OCI-LY3 (cell line): ENCODE measurements at regions not wholly inside any gene's neighbourhood (a gene's known extent, or its start where the extent isn't known, plus 50 kb on each side); places are given as distances from the start of the nearest gene placed in this dataset.

ENCODE experiments used
- H2AFZ ChIP-seq: fragments of 200-600, 300-600 bp; shearing (Covaris generic); 2 replicates; pipeline ENCODE4 v1.6.0; 2014; ENCODE audit warnings: antibody characterized with exemption, low read depth, low read length
- H3K27ac ChIP-seq: fragments of 200-600, 300-600 bp; sonication (generic); 2 replicates; pipeline ENCODE4 v1.5.1; 2014; ENCODE audit warnings: mild to moderate bottlenecking, low read length, moderate library complexity, mixed read lengths
- H3K27me3 ChIP-seq: fragments of 200-600, 300-600 bp; sonication (generic); 2 replicates; pipeline ENCODE4 v1.6.1; 2014; ENCODE audit warnings: low read depth, low read length, mixed read lengths
- H3K36me3 ChIP-seq: fragments of 200-600, 300-600 bp; sonication (generic); replicated peaks from 2 replicates; pipeline ENCODE3; 2014; ENCODE audit warnings: low read depth, low read length, mixed read lengths
- H3K4me1 ChIP-seq: fragments of 300-600, 200-600 bp; sonication (generic); 2 replicates; pipeline ENCODE4 v1.6.1; 2014; ENCODE audit warnings: low read length, mixed read lengths
- H3K4me2 ChIP-seq: fragments of 200-600, 300-600 bp; sonication (generic); 2 replicates; pipeline ENCODE4 v1.6.1; 2014; ENCODE audit warnings: low read length, mixed read lengths
- H3K4me3 ChIP-seq: fragments of 300-600, 200-600 bp; sonication (generic); 2 replicates; pipeline ENCODE4 v1.5.1; 2014; ENCODE audit warnings: antibody characterized with exemption, mild to moderate bottlenecking, low read length, moderate library complexity
- H3K79me2 ChIP-seq: fragments of 300-600, 200-600 bp; shearing (Covaris generic); 2 replicates; pipeline ENCODE4 v1.6.1; 2014; ENCODE audit warnings: mild to moderate bottlenecking, low read length, mixed read lengths
- H3K9ac ChIP-seq: fragments of 300-600, 200-600 bp; shearing (Covaris generic); 2 replicates; pipeline ENCODE4 v1.6.0; 2014; ENCODE audit warnings: mild to moderate bottlenecking, low read length, moderate library complexity
- H3K9me3 ChIP-seq: fragments of 200-600, 300-600 bp; shearing (Covaris generic); 2 replicates; pipeline ENCODE4 v1.6.1; 2014; ENCODE audit warnings: low read length, mixed read lengths; ENCODE audit not compliant: insufficient read depth
- H4K20me1 ChIP-seq: fragments of 200-600, 300-600 bp; sonication (generic); 2 replicates; pipeline ENCODE4 v1.6.1; 2016; ENCODE audit warnings: low read length, mixed read lengths; ENCODE audit not compliant: insufficient read depth
- CTCF ChIP-seq: fragments of 200-600, 300-600 bp; sonication (generic); IDR thresholded peaks from 2 replicates; pipeline ENCODE4 v1.5.1; 2014; ENCODE audit warnings: antibody characterized with exemption, low read length, low read depth
- EZH2phosphoT487 ChIP-seq: fragments of 200-600 bp; shearing (Covaris generic); IDR thresholded peaks from 2 replicates; pipeline ENCODE4 v1.6.1; 2018; ENCODE audit warnings: antibody characterized with exemption, mixed run types, low read depth

DNA sequence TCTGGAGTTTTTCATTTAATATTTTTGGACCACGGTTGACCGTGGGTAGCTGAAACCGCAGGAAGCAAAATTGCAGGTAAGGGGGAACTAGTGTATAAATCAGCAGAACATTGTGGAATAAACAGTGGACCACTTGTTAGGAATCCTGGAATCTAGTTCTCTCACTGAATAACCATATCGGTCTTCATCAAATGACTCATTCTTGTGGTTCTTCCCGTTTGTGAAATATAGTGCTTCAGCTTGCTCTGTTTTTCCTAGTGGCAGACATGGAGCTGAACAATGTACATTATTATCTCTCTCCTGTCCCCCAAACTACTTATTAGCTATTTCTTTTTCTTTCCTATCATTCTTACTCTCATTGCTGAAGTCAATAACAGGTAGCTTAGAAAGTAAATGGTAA is 61.9 kb downstream of the HSPA13 start:
- H3K9ac ChIP-seq, result no peak overlapping the region
- H3K4me2 ChIP-seq, result no peak overlapping the region
- H2AFZ ChIP-seq, result no peak overlapping the region
- H3K9me3 ChIP-seq, result no peaks in the 10 kb centered on the region
- no peaks in the 10 kb centered on the region for H3K79me2 ChIP-seq
- TF ChIP-seq EZH2phosphoT487, result no peak
- TF ChIP-seq CTCF, result no peak
- no peaks in the 10 kb centered on the region for H3K27me3 ChIP-seq
- H4K20me1 ChIP-seq, result no peaks in the 10 kb centered on the region
- no peak overlapping the region for H3K4me3 ChIP-seq
- H3K36me3 ChIP-seq, result no peaks in the 10 kb centered on the region
- peaks cover 6% of the 10 kb centered on the region; the same call in 1 of the 2 replicates for H3K4me1 ChIP-seq
- H3K27ac ChIP-seq, result no peak overlapping the region

- Histone ChIP-seq H3K4me1 (peaks cover 6% of the 10 kb centered on the region; the same call in 1 of the 2 replicates), H3K27me3 (no peaks in the 10 kb centered on the region)
- TF ChIP-seq EZH2phosphoT487 (no peak), CTCF (no peak)
Observed at GRCh38 chr21:14319805-14320204, 63.1 kb downstream of the HSPA13 start.

DNA sequence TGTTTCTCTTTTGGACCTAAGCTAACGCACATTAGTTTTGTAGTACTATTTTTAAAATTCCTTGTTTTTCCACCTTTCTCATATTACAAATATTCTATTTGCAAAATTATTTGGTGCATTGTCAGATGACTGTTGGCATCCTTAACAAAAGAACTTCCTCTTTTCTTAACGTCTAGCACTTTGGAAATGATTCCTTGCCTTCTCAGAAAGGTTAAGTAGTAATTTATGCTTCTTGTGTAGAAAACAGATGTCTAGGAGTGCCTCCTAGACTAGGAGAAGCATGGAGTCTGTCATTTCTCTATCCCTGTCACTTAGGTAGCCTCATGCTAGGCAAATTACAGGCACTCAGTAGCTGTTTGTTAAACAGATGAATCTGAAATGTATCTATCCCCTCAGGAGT is 64.4 kb downstream of the HSPA13 start:
- Histone ChIP-seq H2AFZ (no peak overlapping the region), H3K9me3 (no peaks in the 10 kb centered on the region), H3K9ac (no peak overlapping the region), H3K79me2 (no peaks in the 10 kb centered on the region), H4K20me1 (no peaks in the 10 kb centered on the region), H3K4me2 (no peak overlapping the region), H3K27me3 (no peaks in the 10 kb centered on the region), H3K4me1 (peaks cover 6% of the 10 kb centered on the region; the same call in 1 of the 2 replicates), H3K27ac (no peak overlapping the region), H3K36me3 (no peaks in the 10 kb centered on the region), H3K4me3 (no peak overlapping the region)
- no peak for TF ChIP-seq CTCF
- TF ChIP-seq EZH2phosphoT487, result no peak

More at GRCh38 chr21:14319805-14320204, 63.1 kb downstream of the HSPA13 start:
- Histone ChIP-seq H3K4me3 (no peak overlapping the region), H2AFZ (no peak overlapping the region), H3K36me3 (no peaks in the 10 kb centered on the region), H4K20me1 (no peaks in the 10 kb centered on the region), H3K4me2 (no peak overlapping the region), H3K27ac (no peak overlapping the region), H3K9me3 (no peaks in the 10 kb centered on the region), H3K9ac (no peak overlapping the region), H3K79me2 (no peaks in the 10 kb centered on the region)

DNA sequence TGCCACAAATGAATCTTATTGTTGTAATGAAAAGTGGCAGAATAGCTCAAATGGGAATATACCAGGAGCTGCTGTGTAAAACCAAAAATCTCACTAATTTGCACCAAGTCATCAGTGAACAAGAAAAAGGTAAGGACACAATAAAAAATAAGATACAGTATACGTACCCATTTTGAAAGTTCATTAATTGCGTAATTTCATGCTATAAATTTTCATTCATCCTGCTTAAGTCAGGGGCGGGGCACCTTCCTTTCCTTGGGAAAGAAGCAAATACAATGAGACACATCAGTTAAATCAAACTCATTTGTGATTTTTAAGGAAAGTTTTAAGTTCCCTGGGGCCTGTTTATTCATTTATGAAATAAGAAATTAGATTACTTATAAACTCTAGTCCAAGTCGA is 65.4 kb downstream of the HSPA13 start:
- TF ChIP-seq EZH2phosphoT487 (no peak), CTCF (no peak)
- Histone ChIP-seq H3K36me3 (no peaks in the 10 kb centered on the region), H4K20me1 (no peaks in the 10 kb centered on the region), H3K4me2 (no peak overlapping the region), H3K9ac (no peak overlapping the region), H2AFZ (no peak overlapping the region), H3K4me1 (peaks cover 6% of the 10 kb centered on the region; the same call in 1 of the 2 replicates), H3K9me3 (no peaks in the 10 kb centered on the region), H3K27ac (no peak overlapping the region), H3K4me3 (no peak overlapping the region), H3K27me3 (no peaks in the 10 kb centered on the region), H3K79me2 (no peaks in the 10 kb centered on the region)
